ENCODE measurements at regions not wholly inside any gene's neighbourhood (a gene's known extent, or its start where the extent isn't known, plus 50 kb on each side); places are given as distances from the start of the nearest gene placed in this dataset.
"Not testable (repeated sequence)": the region's sequence is repeated elsewhere in the genome, so short reads cannot be mapped to it uniquely, and the experiment has no call there.

GRCh38 chr17:37808846-37809245, 64.0 kb upstream of the HNF1B start:
- H3K9ac ChIP-seq (replicated peaks; ENCODE audit: extremely low read depth, insufficient read depth, low read length); H3K9me1 ChIP-seq (replicated peaks; ENCODE audit: control insufficient read depth, extremely low read depth, insufficient read depth, low read length); H3K9me3 ChIP-seq (replicated peaks; ENCODE audit: control insufficient read depth, insufficient read depth, low read length); H3K4me1 ChIP-seq (ENCODE audit: control insufficient read depth, extremely low read depth, insufficient read depth, low read length); H3K4me3 ChIP-seq (replicated peaks in 1 of 3; ENCODE audit: insufficient read depth in 1 of 3, low read depth in 1 of 3, low read length in 3 of 3); H3K79me2 ChIP-seq (ENCODE audit: control insufficient read depth, insufficient read depth, low read length); H4K20me1 ChIP-seq (replicated peaks; ENCODE audit: control insufficient read depth, extremely low read depth, insufficient read depth, low read length); H3K4me2 ChIP-seq (ENCODE audit: insufficient read depth, low read length); DNase-seq (ENCODE audit: low read depth, low spot score); BruUV-seq (replicated peaks); POLR2A ChIA-PET; H2AFZ ChIP-seq (ENCODE audit: low read depth, low read length); dilution Hi-C loops (cut with MboI; ENCODE audit: extremely low pct_ligation_motif_present, low sequenced_read_pairs); intact Hi-C loops (cut with micrococcal nuclease); H3K27ac ChIP-seq (ENCODE audit: insufficient read depth, low read depth, low read length); FAIRE-seq; H3K36me3 ChIP-seq (ENCODE audit: control insufficient read depth in 2 of 2, extremely low read depth in 1 of 2, insufficient read depth in 2 of 2, low read length in 2 of 2): not testable (repeated sequence)
- CTCF ChIA-PET = interaction anchor here (2.8 kb wide), 1 partner anchor 8 kb away, joined by 8 read pairs; no protein-coding TSS in a partner anchor
- peaks cover 9 to 10% of the 10 kb centered on the region in 2 experiments for H3K27me3 ChIP-seq (ENCODE audit: control insufficient read depth in 2 of 2, insufficient read depth in 2 of 2, low read length in 2 of 2)

GRCh38 chr17:37802712-37803416, 58.0 kb upstream of the HNF1B start:
- Histone ChIP-seq H3K9me1 (replicated peaks; ENCODE audit: control insufficient read depth, extremely low read depth, insufficient read depth, low read length) (no peaks in the 10 kb centered on the region), H3K36me3 (ENCODE audit: control insufficient read depth in 2 of 2, extremely low read depth in 1 of 2, insufficient read depth in 2 of 2, low read length in 2 of 2) (no peaks in the 10 kb centered on the region), H3K4me3 (replicated peaks in 1 of 3; ENCODE audit: insufficient read depth in 1 of 3, low read depth in 1 of 3, low read length in 3 of 3) (no peak overlapping the region), H3K27me3 (ENCODE audit: control insufficient read depth in 2 of 2, insufficient read depth in 2 of 2, low read length in 2 of 2) (peaks cover 15 to 16% of the 10 kb centered on the region in 2 experiments), H3K9ac (replicated peaks; ENCODE audit: extremely low read depth, insufficient read depth, low read length) (no peak overlapping the region), H3K9me3 (replicated peaks; ENCODE audit: control insufficient read depth, insufficient read depth, low read length) (no peaks in the 10 kb centered on the region), H3K4me2 (ENCODE audit: insufficient read depth, low read length) (no peak overlapping the region), H2AFZ (ENCODE audit: low read depth, low read length) (no peak overlapping the region), H3K79me2 (ENCODE audit: control insufficient read depth, insufficient read depth, low read length) (no peaks in the 10 kb centered on the region), H3K4me1 (ENCODE audit: control insufficient read depth, extremely low read depth, insufficient read depth, low read length) (no peaks in the 10 kb centered on the region), H4K20me1 (replicated peaks; ENCODE audit: control insufficient read depth, extremely low read depth, insufficient read depth, low read length) (no peaks in the 10 kb centered on the region), H3K27ac (ENCODE audit: insufficient read depth, low read depth, low read length) (no peak overlapping the region)
- BruUV-seq (replicated peaks) = no TSS peak
- dilution Hi-C loops (cut with MboI; ENCODE audit: extremely low pct_ligation_motif_present, low sequenced_read_pairs) = no loop called here
- ChIA-PET CTCF (no interaction called here), POLR2A (no interaction called here)
- TF ChIP-seq POLR2AphosphoS5 (IDR thresholded peaks at IDR 0.05; ENCODE audit: insufficient read depth, low read depth, low read length) (no peak), EZH2 (IDR thresholded peaks at IDR 0.05; ENCODE audit: borderline replicate concordance, low read depth, low read length, severe bottlenecking) (no peak), CTCF (IDR thresholded peaks at IDR 0.05; ENCODE audit: extremely low read depth in 1 of 2, insufficient read depth in 1 of 2, low read depth in 1 of 2, low read length in 2 of 2) (no peak), GATA2 (IDR thresholded peaks at IDR 0.05; ENCODE audit: insufficient read depth, insufficient read length, low read depth, low read length) (no peak), FOS (IDR thresholded peaks at IDR 0.05; ENCODE audit: borderline replicate concordance, insufficient read depth, low read length) (no peak), MYC (IDR thresholded peaks at IDR 0.05; ENCODE audit: low read depth, low read length) (no peak), MAX (IDR thresholded peaks at IDR 0.05; ENCODE audit: insufficient read depth, insufficient read length) (no peak), JUN (IDR thresholded peaks at IDR 0.05; ENCODE audit: borderline replicate concordance, insufficient read depth, insufficient read length, low read depth) (no peak)
- no peak for DNase-seq (ENCODE audit: low read depth, low spot score)
- intact Hi-C loops (cut with micrococcal nuclease) = no loop called here
- no peak for FAIRE-seq

Measured in endothelial cell of umbilical vein (primary cell).